ENCODE measurements at regions not wholly inside any gene's neighbourhood (a gene's known extent, or its start where the extent isn't known, plus 50 kb on each side); places are given as distances from the start of the nearest gene placed in this dataset.

DNA sequence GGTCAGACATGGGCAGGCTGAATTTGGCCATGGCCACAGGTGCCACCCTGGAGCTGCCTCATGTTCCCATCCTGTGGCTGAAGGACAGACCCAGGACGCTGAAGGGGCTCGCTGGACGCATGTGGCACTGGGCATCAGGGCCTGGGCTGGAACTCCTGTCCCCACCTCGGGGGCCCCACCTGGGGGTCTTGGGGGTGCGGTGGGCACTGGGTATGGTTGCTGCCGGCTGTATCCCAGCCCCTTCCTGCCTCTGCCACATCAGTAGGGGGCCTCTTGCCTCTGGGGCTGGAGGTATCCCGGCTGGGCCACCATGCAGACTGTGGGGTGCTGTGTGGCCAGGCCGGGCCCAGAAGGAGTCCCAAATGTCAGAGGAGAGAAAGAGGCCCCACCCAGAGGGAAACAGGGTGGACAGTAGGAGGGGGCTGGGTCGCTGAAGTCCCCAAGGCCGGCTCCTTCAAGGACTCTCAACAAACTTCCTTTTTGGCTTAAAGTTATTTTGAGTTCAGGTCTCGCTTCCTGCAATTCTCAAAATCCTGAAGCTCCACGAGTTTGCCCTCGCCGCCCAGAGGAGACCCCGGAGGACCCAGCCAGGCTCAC lies 78.7 kb downstream of the SIK1 start:
- no peak for DNase-seq

GRCh38 chr21:43347461-43348169 lies 79.3 kb downstream of the SIK1 start:
- DNase-seq, result no peak

- DNase-seq, result no peak
Observed at GRCh38 chr21:43346551-43346950, 80.4 kb downstream of the SIK1 start.

- DNase-seq, result no peak
Observed at GRCh38 chr21:43345746-43346409, 81.1 kb downstream of the SIK1 start.

DNA sequence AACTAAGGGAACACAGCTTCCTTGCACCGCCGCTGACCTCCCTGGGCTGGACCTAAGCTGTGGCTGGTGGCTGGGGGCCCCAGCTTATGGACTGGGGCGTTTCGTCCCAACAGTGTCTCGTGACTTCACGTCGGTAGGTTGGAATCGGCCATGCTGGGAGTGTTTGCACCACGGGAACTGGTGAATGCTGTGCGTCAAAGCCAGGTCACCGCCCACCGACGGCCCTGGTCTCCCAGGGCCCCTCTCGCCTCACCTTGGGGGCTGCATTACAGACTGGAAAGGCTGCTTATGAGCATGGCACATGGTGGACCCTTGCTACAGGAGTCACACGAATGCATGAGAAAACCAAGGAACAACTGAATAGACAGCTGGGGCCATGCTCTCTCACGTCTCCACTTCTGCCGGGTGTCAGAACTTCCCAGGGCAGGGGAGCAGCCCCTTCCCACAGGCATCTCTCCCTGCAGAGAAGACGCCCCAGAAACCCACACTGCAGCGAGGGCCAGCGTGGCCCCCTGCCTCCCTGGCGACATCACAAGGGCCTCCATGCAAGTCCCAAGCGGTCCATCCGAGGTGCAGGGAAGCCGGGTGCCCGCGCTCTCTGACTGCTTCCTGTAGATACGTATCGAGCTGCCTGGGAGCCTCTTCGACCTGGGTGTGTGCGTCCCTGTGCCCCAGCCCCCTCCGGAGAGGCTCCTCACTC lies 81.7 kb downstream of the SIK1 start:
- no peak for DNase-seq

DNA sequence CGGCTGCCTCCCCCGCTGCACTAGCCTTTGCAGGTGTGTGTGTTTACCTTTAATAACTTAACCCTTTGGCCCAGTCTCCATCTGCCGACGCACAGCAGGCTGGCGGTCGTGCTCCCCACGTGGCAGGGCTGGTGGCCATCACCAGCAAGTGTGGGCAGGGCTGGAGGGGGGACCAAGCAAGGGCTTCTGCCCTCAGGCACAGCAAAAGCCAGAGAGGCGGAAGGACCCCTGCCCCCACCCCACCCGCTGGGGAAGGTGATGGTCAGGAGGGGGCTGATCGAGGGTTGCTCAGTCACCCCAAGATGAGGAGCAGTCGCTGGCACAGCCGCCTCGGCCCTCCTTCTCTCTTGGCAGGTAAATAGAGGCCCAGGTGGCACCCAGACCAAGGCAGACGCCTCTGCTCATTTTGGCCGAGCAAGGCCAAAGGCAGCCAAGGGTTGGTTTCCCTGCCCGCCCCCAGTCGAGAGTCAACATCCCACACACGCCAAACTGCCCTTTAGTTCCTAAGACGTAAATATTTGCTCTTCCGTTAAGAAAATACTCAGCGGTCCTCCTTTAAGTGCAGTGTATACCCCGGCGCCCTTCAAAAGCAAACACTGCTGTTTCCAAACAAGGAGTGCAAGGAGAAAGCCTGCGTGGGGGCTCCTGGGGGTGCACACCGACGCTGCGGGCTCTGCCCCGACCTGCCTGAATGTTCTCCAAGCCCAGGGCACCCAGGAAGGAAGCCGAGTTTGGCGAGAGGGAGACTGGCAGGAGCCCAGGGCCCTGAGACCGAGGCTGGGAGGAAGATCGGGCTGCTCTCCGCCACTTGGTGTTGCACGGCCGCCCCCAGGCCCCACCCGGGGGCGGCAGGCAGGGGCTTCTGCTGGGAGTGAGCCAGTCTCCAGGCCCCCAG lies 82.7 kb downstream of the SIK1 start:
- DNase-seq, result no peak

DNA sequence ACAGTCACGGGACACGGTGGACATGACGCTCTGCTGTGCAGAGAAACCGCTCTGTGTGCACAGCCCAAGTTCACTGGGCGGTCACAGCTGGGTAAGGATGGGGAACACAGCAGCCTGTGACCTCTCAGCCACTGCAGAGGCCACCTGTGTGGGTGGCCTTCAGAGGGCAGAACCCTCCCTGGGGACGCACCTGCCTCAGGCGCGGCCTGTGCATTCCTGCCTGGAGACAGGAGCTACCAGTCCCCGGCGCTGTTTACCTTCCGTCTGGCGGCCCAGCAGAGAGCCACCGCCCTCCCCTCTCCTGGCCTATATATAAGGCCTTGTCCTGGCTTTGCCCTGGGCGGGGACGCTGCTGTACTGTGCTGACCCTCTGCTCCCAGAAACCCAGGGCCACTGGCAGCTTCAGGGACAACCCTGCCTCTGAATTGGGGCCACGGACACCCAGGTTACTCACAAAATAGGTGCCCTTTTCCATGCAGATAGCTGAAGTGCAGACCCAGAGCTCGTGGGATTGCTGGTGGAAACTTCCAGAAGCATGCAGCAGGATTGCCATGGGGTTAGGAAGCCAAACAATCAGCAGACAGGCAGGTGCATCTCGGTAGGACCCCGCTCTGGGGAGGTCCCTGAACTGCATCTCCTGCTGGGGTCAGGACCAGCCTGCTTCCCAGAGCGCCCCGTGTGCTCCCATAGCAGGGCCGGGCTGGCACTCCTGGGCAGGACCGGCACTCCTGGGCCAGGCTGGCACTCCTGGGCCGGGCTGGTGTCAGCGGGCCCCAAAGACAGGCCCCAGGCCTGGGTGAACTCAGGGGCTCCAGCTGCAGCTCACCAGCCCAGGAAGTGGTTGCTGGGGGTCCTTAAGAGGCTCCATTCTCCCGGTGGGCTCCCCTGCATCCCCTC lies 83.6 kb downstream of the SIK1 start:
- no peak for DNase-seq

GRCh38 chr21:43342301-43342881 lies 84.5 kb downstream of the SIK1 start:
- no peak for DNase-seq

- DNase-seq, result no peak
Observed at GRCh38 chr21:43341378-43342161, 85.4 kb downstream of the SIK1 start.

DNA sequence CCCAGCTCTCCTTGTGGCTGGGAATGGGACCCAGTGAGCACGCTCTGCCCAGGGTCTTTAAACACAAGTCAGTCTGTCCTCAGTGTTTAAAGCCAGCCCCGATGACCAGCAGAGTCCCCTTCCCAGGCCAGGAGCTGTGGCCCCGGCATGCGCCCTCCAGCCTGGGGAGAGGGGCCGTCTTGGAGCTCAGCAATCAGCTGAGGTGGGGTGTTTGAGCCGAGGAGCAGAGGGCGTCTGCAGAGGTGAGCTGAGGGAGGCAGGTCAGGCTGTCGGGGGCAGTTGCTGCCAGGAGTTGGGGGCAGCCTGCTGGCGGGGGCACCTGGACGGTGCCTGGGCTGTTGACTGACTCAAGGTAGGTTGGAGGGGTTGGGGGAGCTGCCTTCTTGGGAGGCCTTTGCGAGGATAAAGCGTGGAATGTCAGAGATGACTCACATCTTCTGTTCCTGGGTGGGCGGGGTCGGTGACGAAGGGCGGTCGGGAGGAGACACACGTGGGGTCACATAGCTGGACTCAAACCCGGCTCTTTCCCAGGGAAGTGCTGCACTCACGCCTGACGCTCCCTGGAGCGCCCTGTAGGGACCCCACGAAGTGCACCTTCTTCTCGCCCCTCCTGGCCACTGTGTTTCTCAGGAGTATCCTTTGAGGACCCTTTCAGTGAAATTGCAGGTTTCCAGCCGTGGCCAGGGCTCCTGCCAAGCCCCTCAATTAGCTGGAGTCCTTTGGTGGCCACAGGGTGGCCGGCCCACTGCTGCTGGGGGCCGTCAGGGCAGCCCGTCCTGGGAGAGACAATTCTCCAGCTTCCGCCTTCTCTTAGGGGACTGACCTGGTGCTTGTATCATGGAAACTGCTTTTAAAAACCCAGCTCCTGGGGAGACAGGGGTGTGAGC lies 86.2 kb downstream of the SIK1 start:
- DNase-seq, result no peak

GRCh38 chr21:43339668-43340067 lies 87.3 kb downstream of the SIK1 start:
- DNase-seq, result no peak

DNA sequence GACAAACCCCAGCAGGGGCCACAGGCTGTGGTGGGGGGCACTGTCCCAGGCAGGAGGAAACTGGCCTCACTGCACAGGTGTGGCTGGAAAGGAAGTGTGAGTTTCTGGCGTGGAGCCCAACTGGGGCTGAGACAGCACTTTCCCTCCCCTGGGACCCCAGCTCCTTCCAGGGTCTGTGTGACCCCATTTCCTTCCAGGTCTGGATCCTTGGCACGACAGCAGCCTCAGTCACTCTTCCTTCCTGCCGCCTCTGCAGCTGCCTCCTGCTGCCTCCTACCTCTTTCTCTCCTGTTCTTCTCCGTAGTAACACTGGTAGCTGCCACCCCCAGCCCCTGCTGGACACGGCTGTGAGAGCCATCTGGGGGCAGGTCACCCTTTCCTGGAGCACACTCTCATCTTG lies 88.0 kb downstream of the SIK1 start:
- no peak for DNase-seq

- DNase-seq, result no peak
Observed at GRCh38 chr21:43337901-43338655, 88.9 kb downstream of the SIK1 start.

DNA sequence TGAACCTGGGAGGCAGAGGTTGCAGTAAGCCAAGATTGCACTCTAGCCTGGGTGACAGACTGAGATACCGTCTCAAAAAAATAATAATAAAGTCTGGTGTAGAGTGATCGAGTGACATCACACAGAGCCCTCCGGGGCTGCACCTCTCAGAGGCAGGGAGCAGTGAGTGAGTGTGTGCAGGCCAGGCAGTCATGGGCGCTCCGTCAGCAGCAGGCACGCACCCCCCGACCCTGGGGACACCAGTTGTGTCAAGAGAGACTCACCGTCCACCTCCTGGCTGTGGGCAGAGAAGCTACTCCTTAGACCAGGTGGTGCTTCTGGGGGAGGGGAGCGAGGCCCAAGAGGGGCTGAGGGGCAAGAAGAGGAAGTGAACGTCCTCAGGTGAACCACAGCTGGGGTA lies 91.8 kb downstream of the SIK1 start:
- DNase-seq, result no peak

DNA sequence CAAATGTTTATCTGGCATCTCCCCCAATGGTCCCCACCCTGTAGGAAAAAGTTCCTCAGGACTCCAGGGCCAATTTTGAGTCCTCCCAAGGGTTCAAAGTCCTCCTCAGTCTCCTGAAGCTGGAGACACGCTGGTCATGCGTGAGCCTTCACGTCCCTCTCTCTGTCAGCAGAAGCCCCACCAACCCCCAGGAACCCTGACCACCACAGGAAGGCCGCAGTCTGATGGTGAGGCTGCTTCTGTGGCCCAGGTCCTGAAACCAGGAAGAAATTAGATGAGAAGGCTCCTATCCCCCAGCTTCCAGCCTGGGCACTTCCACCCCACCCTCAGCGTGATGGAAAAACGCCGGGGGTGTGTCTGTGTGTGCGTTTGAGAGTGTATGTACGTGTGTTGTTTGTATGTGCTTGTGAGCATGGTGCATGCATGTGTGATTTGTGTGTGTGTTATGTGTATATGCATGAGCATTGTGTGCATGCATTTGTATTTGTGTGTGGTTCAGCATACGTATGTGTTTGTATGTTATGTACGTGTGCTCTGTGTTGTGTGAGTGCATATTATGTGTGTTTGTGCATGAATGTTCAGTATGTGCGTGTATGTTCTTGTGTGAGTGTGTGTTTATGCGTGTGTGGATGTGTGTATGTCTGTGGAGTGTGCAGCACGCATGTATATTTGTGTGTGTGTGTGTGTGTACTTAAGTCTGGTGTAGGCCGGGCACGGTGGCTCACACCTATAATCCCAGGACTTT lies 92.5 kb downstream of the SIK1 start:
- DNase-seq, result no peak

DNA sequence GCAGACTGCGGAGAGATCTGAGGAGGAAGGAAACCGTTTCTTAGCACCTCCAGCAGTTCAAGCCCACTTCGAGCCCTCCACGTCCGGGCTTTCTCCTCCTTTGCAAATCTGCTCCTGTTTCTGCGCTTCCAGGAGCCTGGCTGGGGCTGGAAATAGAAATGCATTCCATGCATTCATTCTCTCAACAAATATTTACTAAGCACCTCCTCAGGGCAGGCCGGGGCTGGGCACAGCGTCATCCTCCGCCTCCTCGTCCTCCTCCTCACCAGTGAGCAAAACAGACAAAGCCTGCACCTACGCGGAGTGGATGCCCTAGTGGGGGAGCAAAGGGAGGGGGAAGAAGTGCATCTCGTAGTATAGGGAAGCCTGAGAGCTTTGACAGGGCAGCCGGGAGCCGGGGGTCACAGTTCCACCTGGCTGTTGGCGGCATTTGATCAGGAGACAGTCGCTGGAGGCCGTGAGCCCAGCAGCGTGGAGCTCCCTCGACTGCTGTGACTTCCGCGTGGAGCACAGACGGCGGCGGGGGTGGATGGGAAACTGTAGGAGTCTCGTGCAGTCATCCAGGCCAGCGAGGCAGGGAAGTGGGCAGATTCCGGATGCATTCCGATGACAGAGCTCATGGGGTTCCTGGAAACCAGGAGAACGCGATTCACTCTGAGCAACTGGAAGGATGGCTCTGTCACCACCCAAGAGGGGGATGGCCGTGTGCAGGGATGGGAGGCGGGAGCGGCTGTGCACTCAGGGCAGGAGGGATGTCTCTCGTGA lies 93.5 kb downstream of the SIK1 start:
- peak; percentile 50 for DNase-seq

All from occipital lobe (tissue), 1 donor.